ENCODE measurements at regions not wholly inside any gene's neighbourhood (a gene's known extent, or its start where the extent isn't known, plus 50 kb on each side); places are given as distances from the start of the nearest gene placed in this dataset.

DNA sequence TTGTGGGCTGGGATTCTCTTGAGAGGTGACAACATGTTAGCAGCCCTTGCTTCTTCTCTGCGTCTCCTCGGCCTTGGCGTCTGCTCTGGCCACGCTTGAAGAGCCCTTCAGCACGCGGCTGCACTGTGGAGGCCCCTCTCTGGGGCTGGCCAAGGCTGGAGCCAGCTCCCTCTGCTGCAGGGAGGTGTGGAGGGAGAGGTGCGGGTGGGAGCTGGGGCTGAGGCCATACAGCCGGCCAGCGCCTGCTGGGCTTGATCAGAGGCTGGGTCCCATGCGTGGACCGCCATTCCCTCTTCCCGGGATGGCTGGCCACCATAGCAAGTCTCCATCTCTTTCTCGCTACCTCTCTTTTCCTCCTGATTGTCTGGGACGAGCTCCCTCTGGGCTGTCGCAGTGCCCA lies 539.0 kb downstream of the PCDH7 start:
- TF ChIP-seq, protein P1, sequence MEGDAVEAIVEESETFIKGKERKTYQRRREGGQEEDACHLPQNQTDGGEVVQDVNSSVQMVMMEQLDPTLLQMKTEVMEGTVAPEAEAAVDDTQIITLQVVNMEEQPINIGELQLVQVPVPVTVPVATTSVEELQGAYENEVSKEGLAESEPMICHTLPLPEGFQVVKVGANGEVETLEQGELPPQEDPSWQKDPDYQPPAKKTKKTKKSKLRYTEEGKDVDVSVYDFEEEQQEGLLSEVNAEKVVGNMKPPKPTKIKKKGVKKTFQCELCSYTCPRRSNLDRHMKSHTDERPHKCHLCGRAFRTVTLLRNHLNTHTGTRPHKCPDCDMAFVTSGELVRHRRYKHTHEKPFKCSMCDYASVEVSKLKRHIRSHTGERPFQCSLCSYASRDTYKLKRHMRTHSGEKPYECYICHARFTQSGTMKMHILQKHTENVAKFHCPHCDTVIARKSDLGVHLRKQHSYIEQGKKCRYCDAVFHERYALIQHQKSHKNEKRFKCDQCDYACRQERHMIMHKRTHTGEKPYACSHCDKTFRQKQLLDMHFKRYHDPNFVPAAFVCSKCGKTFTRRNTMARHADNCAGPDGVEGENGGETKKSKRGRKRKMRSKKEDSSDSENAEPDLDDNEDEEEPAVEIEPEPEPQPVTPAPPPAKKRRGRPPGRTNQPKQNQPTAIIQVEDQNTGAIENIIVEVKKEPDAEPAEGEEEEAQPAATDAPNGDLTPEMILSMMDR (IDR thresholded peaks at IDR 0.05): no peak
- TF ChIP-seq ZFX (IDR thresholded peaks at IDR 0.05; ENCODE audit: borderline replicate concordance): no peak

All from 22Rv1 (cell line).